ENCODE measurements at regions not wholly inside any gene's neighbourhood (a gene's known extent, or its start where the extent isn't known, plus 50 kb on each side); places are given as distances from the start of the nearest gene placed in this dataset.
"Not testable (repeated sequence)": the region's sequence is repeated elsewhere in the genome, so short reads cannot be mapped to it uniquely, and the experiment has no call there.

DNA sequence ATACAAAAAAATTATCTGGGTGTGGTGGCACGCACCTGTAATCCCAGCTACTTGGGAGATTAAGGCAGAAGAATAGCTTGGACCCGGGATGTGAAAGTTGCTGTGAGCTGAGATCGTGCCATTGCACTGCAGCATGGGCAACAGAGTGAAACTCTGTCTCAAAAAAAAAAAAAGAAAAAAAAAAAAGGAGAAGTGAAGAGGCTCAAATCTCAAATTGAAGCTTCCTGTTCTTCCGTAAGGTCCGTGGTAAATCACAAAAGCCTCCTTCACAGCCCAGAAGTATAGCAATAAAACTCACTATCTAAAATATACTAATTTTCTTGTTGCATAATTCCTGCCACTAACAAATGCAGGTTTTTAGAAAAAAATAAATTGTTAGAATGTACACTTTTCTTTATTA is 498.2 kb upstream of the BRINP3 start:
- no peak for DNase-seq (ENCODE audit: low read depth)

DNA sequence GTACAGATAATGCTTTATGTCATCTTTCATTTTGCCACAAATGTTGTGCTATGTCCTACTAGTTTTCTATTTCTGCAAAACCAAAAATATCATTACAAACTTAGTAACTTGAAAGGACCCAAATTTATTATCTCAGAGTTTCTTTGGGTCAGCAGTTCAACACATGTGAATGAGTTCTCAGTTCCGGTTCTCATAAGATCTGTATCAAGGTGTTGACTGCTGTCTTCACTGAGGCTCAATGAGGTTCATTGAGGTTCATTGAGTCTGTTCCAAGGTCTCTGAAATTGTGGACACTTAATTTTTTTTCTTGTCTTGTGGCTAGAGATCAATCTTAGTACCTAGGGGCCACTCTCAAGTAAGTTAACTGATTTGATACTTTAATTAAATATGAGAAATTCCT is 525.1 kb upstream of the BRINP3 start:
- DNase-seq (ENCODE audit: low read depth): no peak

DNA sequence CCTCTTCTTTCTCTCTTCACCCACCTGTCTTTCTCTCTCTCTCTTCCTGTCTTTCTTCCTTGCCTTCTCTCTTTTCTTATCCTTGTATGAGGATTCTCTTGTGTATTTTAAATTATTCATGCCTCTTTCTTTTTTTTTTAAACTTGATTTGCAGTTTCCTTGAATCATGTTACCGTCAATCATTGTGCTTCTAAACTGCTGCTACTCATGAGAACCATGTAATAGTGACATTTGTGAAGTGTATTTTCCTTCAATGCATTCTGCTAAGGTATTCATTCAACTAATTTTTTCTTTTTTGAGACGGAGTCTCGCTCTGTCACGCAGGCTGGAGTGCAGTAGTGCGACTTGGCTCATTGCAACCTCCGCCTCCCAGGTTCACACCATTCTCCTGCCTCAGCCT is 539.1 kb upstream of the BRINP3 start:
- no peak for DNase-seq (ENCODE audit: low read depth)

DNA sequence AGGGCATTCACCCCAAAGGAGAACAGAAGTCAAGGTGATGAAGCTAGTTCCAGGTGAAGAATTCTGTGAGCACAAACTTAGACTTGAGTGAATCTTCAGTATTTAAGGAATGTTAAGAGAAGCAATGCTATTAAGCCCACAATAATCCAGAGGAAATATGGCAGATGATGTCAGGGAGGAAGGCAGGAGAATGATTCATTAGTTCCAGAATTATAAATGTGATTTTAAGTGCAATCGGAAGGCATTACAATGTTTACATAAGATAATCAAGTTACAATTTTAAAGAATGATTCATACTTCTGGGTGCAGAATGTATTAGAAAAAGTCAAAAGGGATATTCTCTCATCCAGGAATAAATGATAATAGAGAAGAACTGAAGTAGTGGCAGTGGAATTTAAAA is 545.2 kb upstream of the BRINP3 start:
- peak; percentile 33 for DNase-seq (ENCODE audit: low read depth)

DNA sequence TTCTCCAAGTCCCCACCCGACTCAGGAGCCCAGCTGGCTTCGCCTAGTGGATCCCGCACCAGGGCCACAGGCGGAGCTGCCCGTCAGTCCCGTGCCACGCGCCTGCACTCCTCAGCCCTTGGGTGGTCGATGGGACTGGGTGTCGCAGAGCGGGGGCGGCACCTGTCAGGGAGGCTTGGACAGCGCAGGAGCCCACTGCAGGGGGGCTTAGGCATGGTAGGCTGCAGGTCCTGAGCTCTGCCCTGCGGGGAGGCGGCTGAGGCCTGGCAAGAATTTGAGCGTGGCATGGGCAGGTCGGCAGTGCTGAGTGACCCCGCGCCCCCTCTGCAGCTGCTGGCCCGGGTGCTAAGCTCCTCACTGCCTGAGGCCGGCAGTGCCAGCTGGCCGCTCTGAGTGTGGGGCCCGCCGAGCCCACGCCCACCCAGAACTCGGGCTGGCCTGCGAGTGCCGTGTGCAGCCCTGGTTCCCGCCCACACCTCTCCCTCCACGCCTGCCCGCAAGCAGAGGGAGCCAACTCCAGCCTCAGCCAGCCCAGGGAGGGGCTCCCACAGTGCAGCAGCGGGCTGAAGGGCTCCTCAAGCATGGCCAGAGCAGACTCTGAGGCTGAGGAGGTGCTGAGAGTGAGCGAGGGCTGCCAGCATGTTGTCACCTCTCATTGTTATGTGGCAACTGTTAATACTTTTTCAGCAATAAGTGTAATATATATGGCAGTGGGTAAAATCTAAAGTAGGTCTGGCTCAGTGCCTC is 548.4 kb upstream of the BRINP3 start:
- no peak for DNase-seq (ENCODE audit: low read depth)

DNA sequence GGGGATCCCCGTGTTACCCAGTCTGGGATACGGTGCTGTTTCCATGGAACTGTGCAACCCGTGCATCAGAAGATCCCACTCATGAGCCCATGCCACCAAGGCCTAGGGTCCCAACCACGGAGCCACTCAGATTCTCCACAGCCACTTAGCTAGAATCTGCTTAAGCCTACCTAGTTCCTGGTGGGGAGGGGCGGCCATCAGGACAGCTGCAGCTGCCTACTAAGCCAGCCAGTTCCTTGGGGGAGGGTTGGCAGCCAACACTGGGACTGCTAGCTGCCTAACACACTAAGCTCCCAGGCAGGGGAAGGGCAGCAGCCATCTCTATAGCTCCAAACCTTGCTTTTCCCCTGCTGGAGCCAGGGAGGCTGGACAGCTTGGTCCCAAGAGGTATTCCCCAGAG is 549.2 kb upstream of the BRINP3 start:
- DNase-seq (ENCODE audit: low read depth): no peak

DNA sequence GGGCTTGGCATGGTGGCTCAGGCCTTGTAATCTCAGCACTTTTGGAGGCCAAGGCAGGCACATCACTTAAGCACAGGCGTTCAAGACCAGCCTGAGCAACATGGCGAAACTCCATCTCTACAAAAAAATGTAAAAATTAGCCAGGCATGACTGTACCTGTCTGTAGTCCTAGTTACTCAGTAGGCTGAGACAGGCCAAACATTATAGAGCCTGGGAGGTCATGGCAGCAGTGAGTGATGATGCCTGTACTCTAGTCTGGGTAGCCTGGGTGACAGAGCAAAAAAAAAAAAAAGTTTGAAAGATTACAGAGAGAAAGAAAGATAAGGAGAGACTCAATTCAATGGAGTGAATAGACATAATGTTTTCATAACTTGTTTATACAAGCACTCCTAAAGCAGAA is 556.5 kb upstream of the BRINP3 start:
- DNase-seq (ENCODE audit: low read depth): no peak

DNA sequence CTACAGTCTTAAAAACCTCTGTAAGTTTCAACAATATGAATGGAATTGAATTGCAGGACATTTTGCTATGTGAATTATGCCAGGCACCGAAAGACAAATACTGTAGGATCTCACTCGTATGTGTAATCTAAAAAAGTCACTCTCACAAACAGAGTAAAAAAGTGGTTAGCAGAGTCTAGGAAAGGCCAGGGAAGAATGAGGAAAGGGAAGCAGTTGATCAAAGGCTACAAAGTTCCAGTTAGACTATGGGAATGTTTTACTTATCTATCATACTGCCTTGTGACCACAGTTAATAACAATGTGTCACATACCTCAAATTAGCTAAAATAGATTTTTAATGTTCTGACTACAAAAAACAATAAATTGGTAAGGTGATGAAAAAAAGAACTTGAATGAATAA is 565.4 kb upstream of the BRINP3 start:
- DNase-seq (ENCODE audit: low read depth): no peak

DNA sequence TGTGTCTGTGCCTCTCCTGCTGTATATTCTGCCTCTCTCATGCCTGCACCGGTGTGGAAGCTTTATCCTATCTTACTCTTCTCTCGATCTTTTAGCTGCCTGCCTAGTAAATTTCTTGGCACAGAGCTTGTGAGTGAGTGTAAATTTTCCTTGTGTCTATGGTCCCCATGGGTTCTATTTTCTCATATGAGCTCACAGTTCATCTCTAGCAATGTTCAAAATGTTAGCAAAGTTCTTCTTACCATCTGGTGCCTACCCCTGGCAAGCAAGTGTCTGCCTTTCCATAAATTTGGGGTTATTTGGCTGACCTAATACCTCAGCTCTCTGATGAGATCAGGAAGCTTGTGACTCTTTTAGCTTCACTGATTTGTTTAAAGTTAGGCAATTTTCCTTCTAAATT is 572.1 kb upstream of the BRINP3 start:
- DNase-seq (ENCODE audit: low read depth): no peak

DNA sequence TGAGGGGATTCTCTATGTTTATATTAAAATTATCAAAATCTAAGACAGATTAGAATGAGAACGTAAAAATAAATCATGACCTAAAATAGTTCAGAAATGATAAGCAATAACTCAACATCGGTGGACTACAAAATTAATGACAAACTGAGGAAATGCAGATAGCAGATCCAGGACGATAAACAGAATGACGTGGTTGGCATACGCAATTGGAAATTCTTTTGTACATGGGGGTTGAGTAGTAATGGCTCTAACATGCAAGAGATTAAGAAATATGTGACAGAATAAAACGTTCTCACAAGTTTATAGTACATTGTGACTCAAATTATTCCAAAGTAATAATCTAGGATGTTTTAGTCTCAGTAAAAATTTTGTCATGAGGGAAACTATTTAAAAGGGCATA is 575.2 kb upstream of the BRINP3 start:
- DNase-seq (ENCODE audit: low read depth): peak; percentile 24

DNA sequence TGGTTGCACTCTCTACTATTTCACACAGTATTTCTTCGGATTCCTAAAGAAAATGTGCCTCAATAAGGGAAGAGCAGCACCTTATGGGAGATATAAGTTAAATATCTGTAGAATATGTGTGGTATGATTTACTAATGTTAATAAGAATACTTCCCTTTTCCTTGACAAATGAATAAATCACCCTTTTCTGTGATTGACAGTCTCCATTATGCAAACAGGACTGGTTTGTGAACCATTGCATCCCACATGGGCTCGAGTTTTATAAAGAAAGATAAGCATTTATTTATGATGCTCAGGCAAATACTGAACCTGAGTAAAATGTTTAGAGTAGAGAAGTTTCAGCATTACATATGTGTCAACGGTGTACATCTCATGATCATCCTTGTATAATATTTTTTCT is 587.7 kb upstream of the BRINP3 start:
- no peak for DNase-seq (ENCODE audit: low read depth)

DNA sequence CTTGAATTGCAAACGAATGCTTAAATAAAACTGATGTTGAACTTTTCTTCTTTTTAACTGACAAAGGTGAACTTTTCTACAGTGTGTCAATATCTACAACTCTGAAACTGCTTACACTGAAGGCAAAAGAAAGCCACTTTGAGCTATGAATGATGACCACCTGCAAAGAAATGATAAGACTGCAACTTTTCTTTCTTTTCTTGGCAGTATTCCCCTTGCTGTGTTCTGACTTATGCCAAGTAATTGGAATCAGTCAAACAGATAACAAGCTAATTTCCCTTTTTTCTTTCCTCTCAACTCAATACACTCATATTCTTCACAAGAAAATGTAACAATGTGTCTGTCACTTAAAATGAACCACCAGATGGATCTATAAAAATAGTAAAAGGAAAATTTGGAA is 588.1 kb upstream of the BRINP3 start:
- no peak for DNase-seq (ENCODE audit: low read depth)

DNA sequence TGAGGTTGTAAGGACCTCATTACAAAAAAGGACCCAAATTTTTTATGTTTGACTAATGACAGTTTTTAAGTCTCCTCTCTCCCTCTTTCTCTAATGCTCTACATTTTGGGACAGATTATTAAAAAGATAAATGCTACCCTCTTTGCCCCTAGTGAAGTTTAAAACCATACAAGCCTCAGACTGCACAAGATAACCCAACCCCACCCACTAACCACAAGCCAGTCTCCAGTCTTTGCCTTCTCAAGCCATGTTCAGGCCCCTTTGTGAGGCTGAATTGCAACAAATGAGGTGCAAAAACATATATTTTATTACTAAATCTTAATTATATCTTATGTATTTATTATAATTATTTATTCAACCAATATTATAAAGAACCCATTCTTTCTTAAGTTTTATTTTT is 597.2 kb upstream of the BRINP3 start:
- no peak for DNase-seq (ENCODE audit: low read depth)

DNA sequence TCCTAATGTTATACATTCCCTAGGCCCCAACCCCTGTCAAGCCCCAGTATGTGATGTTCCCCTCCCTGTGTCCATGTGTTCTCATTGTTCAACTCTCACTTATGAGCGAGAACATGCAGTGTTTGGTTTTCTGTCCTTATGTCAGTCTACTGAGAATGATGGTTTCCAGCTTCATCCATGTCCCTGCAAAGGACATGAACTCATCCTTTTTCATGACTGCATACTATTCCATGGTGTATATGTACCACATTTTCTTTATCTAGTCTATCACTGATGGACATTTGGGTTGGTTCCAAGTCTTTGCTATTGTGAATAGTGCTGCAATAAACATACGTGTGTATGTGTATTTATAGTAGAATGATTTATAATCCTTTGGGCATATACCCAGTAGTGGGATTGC is 605.4 kb upstream of the BRINP3 start:
- DNase-seq (ENCODE audit: low read depth): not testable (repeated sequence)

DNA sequence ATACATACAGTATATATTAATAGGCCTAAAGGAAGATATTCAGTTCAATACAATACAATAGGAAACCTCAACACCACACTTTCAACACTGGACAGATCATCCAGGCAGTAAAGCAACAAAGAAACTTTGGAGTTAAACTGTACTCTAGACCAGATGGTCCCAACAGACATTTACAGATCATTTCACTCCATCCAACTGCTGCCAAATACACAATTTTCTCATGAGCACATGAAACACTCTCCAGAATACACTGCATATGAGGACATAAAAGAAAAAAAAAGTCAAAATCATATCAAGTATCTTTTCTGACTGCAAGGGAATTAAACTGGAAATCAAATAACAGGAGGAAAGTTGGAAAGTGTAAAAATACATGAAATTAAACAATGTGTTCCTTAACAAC is 607.5 kb upstream of the BRINP3 start:
- DNase-seq (ENCODE audit: low read depth): no peak

DNA sequence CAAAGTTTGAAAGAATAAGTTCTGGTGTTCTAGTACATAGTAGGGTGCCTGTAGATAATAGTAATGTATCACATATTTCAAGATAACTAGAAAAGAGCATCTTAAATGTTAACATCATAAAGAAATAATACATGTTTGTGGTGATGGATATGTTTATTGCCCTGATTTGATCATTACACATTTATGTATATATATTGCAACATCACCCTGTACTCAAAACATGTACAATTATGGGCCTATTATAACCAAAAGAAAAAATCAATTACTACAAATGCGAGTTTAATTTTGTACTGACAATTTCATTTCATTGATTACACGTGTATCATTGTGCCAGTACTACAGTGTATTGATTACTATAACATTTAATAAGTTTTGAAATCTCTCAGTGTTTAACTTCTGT is 609.2 kb upstream of the BRINP3 start:
- no peak for DNase-seq (ENCODE audit: low read depth)

DNA sequence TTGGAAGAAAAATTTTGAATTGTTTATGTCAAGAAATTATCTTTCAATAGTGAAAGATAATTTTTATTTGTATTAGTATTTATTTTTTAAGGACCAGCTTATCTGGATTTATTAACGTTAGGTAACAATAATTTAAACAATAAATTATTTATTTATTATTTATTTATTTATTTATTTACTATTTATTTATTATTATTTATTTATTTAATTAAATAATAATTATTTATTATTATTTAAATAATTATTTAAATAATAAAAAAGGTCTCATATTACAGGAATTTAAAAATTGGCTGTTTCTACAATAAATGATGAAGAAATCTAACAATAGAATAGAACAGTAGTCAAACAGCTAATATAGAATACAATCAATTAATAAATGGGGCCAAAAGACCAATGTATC is 618.7 kb upstream of the BRINP3 start:
- no peak for DNase-seq (ENCODE audit: low read depth)

DNA sequence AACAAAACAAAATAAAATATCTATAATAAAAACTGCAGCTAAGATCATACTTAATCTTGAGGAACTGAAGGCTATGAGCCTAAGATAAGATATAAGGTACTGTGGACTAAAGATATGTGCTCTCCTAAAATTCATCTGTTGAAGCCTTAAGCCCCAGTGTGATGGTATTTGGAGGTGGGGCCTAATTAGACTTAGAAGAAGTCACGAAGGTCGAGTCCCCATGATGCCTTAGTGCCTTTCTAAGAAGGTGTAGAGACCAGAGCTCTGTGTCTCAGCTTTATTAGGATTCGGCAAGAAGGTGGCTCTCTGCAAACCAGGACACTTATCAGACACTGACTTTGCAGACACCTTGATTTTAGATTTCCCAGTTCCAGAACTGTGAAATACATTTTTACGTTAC is 622.0 kb upstream of the BRINP3 start:
- no peak for DNase-seq (ENCODE audit: low read depth)

DNA sequence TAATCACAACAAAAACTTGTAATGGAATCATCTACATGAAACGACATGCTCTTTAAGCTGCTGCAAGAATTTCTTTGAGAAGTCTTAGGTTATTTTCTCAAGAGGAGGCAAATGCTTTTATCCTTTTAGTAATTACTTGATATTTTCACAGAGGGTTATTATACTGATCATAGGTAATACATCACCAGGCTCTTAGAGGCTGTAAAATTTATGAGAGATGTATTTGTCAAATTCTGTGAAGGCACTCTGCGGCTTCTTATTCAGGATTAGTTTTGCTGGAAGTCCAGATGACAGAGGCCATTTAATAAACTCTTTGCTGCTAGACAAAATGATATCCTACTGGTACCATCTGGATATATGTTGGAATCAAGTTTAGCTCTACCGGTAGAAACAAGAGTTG is 624.3 kb upstream of the BRINP3 start:
- no peak for DNase-seq (ENCODE audit: low read depth)

DNA sequence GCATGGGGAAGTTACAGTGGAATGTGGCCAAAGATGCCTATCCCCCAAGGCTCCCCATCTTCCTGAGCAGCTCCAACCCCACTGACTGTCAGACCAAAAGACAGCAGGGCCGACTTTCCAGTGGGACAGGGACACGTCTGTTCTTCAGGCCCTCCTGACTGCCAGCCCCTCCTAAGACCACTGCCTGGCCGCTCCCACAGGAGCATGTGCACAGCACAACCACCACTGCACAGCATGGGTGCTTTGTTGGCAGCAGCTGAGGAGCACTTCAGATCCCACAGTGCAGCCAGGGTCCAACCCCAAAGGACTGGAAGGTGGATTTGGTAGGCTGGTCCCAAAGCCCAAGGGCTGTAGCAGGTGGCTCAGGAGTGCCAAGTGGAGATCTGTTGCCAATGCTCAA is 648.3 kb upstream of the BRINP3 start:
- DNase-seq (ENCODE audit: low read depth): no peak

DNA sequence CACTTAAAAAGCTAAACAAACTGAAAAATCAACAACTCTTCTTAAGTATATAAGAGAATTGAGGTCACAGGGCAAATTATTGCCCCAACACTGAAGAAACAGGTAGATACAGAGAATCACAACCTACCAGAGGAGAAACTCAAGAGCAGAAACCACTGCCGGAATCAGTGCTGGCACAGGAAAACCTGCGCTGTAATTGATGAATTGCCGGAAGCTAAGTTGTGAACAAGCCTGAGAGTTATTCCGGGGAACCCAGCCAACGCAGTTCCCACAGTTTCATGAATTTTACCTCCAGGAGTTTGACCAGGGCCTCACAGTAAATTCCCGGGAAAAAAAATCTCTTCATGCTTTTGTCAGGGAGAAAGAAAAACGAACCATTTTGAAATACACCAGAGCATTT is 657.1 kb upstream of the BRINP3 start:
- peak; percentile 11 for DNase-seq (ENCODE audit: low read depth)

DNA sequence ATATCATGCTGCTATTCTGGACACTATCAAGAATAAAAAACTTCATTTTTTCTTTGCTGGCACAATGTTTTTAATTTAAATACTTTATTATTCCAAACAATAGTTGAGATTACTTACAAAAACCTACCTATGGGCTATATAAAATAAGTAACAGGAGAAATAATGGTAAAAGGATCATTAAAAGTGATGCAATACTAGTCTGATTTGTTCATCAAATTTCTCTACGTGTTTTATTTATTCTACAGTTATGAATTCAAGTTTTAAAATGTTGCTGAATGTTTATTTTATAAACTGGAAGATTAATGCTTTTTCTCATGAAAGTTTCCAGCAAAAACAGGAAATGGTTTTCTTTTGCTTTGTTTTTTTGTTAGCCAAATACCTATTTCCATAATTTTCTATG is 662.4 kb upstream of the BRINP3 start:
- DNase-seq (ENCODE audit: low read depth): no peak

DNA sequence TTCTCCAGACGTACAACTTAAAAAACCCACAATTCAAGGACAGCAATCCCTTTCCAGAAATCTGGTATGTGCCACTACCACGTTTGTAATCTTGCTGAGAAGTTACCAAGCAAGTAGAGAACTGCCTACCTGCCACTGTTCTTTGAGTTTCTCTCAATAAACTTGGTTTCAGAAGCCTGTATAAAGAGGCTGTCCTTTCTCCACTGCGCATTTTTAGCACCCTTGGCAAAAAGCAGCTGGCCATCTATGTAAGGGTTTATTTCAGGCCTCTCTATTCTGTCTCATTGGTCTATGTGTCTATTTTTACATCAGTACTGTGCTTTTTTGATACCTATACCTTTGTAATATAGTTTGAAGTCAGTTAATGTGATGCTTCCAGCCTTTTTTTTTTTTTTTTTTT is 665.1 kb upstream of the BRINP3 start:
- no peak for DNase-seq (ENCODE audit: low read depth)

DNA sequence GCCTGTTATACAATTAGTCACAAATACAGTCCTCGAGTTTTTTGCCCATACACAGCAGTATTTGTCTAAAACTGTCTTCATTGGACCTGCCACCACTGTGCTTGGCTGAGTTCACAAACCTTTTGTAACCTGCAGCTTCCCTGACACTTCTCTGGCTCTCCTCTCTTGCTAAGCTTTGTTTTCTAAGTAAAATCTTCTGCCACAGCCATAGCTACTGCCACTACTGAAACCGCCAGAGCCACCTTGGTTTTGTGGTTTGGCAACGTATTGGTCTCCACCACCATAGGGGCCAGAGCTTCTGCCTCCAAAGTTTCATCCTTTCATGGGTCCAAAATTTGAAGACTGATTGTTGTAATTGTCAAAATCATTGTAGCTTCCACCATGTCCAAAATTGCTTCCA is 668.2 kb upstream of the BRINP3 start:
- no peak for DNase-seq (ENCODE audit: low read depth)

DNA sequence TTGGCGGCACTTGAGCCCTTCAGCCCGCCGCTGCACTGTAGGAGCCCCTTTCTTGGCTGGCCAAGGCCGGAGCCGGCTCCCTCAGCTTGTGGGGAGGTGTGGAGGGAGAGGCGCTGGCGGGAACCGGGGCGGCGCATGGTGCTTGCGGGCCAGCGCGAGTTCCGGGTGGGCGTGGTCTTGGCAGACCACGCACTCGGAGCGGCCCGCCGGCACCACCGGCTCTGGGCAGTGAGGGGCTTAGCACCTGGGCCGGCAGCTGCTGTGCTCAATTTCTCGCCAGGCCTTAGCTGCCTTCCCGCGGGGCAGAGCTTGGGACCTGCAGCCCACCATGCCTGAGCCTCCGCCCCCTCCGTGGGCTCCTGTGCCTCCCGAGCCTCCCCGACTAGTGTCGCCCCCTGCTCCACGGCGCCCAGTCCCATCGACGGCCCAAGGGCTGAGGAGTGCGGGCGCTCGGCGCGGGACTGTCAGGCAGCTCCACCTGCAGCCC is 673.7 kb upstream of the BRINP3 start:
- DNase-seq (ENCODE audit: low read depth): no peak
